OCI-LY1 (cell line): ENCODE measurements at regions not wholly inside any gene's neighbourhood (a gene's known extent, or its start where the extent isn't known, plus 50 kb on each side); places are given as distances from the start of the nearest gene placed in this dataset.

Source experiments
- H2AFZ ChIP-seq: fragments of 200-600 bp; sonication (generic), shearing (Covaris generic); 2 replicates; pipeline ENCODE4 v1.6.0; 2014; ENCODE audit warnings: antibody characterized with exemption, mild to moderate bottlenecking, low read length
- H3F3A ChIP-seq: fragments of 200-600 bp; sonication (generic), shearing (Covaris generic); 2 replicates; pipeline ENCODE4 v1.6.0; 2014; ENCODE audit warnings: mild to moderate bottlenecking, antibody characterized with exemption, low read length, moderate library complexity; ENCODE audit not compliant: insufficient read depth
- H3K27ac ChIP-seq: fragments of 200-600 bp; sonication (generic); 2 replicates; pipeline ENCODE4 v1.5.1; 2014; ENCODE audit warnings: low read length, mixed run types, mild to moderate bottlenecking, low read depth; ENCODE audit not compliant: poor library complexity, severe bottlenecking
- H3K27me3 ChIP-seq: fragments of 200-600 bp; sonication (generic); 2 replicates; pipeline ENCODE4 v1.6.0; 2014; ENCODE audit warnings: antibody characterized with exemption, mild to moderate bottlenecking, low read length, moderate library complexity; ENCODE audit not compliant: insufficient read depth
- H3K36me3 ChIP-seq: fragments of 200-600 bp; sonication (generic); 2 replicates; pipeline ENCODE4 v1.6.1; 2014; ENCODE audit warnings: mild to moderate bottlenecking, antibody characterized with exemption, low read length, moderate library complexity, mixed read lengths; ENCODE audit not compliant: insufficient read depth
- H3K4me1 ChIP-seq: fragments of 200-600 bp; sonication (generic); 2 replicates; pipeline ENCODE4 v1.5.1; 2014; ENCODE audit warnings: mild to moderate bottlenecking, low read length, moderate library complexity; ENCODE audit not compliant: insufficient read depth, severe bottlenecking
- H3K4me2 ChIP-seq: fragments of 200-600 bp; sonication (generic), shearing (Covaris generic); 2 replicates; pipeline ENCODE4 v1.6.1; 2014; ENCODE audit warnings: low read length
- H3K4me3 ChIP-seq: fragments of 200-600 bp; sonication (generic); 2 replicates; pipeline ENCODE4 v1.5.1; 2014; ENCODE audit warnings: low read length, low read depth, mild to moderate bottlenecking, mixed read lengths; ENCODE audit not compliant: poor library complexity, severe bottlenecking
- H3K79me2 ChIP-seq: fragments of 200-600 bp; shearing (Covaris generic); 2 replicates; pipeline ENCODE4 v1.6.1; 2016; ENCODE audit warnings: mixed run types, low read length, mixed read lengths; ENCODE audit not compliant: insufficient read depth
- H3K9ac ChIP-seq: fragments of 200-600 bp; sonication (generic), shearing (Covaris generic); 2 replicates; pipeline ENCODE4 v1.6.1; 2014; ENCODE audit warnings: mild to moderate bottlenecking, low read length, mixed read lengths
- H3K9me2 ChIP-seq: fragments of 200-600 bp; sonication (generic), shearing (Covaris generic); 2 replicates; pipeline ENCODE4 v1.6.1; 2014; ENCODE audit warnings: low read depth, mild to moderate bottlenecking, low read length, mixed read lengths
- H3K9me3 ChIP-seq: fragments of 200-600 bp; shearing (Covaris generic); 2 replicates; pipeline ENCODE4 v1.6.1; 2014; ENCODE audit warnings: low read length, mixed read lengths
- H4K20me1 ChIP-seq: fragments of 200-600 bp; sonication (generic), shearing (Covaris generic); 2 replicates; pipeline ENCODE4 v1.6.0; 2016; ENCODE audit warnings: mild to moderate bottlenecking, low read length; ENCODE audit not compliant: insufficient read depth
- EZH2 ChIP-seq: fragments of 200-600 bp; sonication (generic), shearing (Covaris generic); IDR thresholded peaks from 2 replicates; pipeline ENCODE4 v1.8.0; 2017; ENCODE audit warnings: borderline replicate concordance, mixed run types, mild to moderate bottlenecking, antibody characterized with exemption, low read length, moderate library complexity, mixed read lengths
- TF ChIP-seq, protein P1 (sequence below): fragments of 200-600 bp; sonication (generic), shearing (Covaris generic); IDR thresholded peaks from 2 replicates; pipeline ENCODE4 v1.5.1; 2017; ENCODE audit warnings: mild to moderate bottlenecking, antibody characterized with exemption, low read length, moderate library complexity, mixed read lengths

DNA sequence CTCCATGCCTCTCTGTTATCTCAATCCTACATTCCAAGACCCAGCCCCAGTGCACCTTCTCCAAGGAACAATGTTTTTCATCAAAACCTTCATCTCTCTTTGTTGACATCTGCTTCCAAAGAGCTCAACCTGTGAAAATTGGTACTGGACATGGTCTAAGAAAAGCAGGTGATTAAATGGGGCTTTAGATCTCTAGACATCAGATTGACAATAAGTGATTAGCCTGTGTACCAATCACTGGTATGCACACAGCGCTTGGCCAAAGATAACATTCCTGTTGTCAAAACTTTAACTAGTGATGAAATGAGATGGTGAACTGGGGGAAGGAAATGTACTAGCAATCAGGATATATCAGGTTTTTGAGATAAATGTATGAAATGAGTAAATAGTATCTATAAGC, 183.3 kb downstream of the TDRD15 start:
- H3K79me2 ChIP-seq = no peaks in the 10 kb centered on the region
- no peak overlapping the region for H3K4me3 ChIP-seq
- H3K4me2 ChIP-seq = no peak overlapping the region
- no peaks in the 10 kb centered on the region for H3K36me3 ChIP-seq
- no peaks in the 10 kb centered on the region for H3K27me3 ChIP-seq
- TF ChIP-seq, protein P1, sequence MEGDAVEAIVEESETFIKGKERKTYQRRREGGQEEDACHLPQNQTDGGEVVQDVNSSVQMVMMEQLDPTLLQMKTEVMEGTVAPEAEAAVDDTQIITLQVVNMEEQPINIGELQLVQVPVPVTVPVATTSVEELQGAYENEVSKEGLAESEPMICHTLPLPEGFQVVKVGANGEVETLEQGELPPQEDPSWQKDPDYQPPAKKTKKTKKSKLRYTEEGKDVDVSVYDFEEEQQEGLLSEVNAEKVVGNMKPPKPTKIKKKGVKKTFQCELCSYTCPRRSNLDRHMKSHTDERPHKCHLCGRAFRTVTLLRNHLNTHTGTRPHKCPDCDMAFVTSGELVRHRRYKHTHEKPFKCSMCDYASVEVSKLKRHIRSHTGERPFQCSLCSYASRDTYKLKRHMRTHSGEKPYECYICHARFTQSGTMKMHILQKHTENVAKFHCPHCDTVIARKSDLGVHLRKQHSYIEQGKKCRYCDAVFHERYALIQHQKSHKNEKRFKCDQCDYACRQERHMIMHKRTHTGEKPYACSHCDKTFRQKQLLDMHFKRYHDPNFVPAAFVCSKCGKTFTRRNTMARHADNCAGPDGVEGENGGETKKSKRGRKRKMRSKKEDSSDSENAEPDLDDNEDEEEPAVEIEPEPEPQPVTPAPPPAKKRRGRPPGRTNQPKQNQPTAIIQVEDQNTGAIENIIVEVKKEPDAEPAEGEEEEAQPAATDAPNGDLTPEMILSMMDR = no peak
- TF ChIP-seq EZH2 = no peak
- H4K20me1 ChIP-seq = no peaks in the 10 kb centered on the region
- no peaks in the 10 kb centered on the region for H3K9me2 ChIP-seq
- no peaks in the 10 kb centered on the region for H3F3A ChIP-seq
- H3K4me1 ChIP-seq = no peaks in the 10 kb centered on the region
- H3K9me3 ChIP-seq = no peaks in the 10 kb centered on the region
- no peak overlapping the region for H3K9ac ChIP-seq
- no peak overlapping the region for H3K27ac ChIP-seq
- H2AFZ ChIP-seq = no peak overlapping the region

DNA sequence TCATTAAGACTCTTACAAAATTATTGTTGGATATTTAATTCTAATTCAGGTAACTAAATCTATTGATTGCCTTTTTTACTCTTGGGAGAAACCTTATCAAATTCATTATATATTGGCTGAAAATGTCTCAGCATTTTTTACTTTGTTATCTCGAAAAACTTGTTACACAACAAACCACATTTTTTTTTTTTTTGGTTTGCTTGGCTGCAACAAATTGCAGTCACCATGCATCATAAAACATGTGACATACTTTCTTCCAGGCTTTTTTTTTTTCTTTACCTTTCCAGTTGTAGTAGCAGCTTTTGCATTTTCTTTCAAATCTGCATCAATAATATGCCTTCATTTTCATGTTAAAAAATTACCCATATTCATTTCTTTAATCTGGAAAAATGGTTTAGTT, 186.7 kb downstream of the TDRD15 start:
- Histone ChIP-seq H3K79me2 (no peaks in the 10 kb centered on the region), H3K4me3 (no peak overlapping the region), H3K36me3 (no peaks in the 10 kb centered on the region), H3F3A (no peaks in the 10 kb centered on the region), H3K27me3 (no peaks in the 10 kb centered on the region), H3K9me2 (no peaks in the 10 kb centered on the region), H3K9ac (no peak overlapping the region), H2AFZ (no peak overlapping the region), H3K4me2 (no peak overlapping the region), H3K27ac (no peak overlapping the region), H3K4me1 (no peaks in the 10 kb centered on the region), H4K20me1 (no peaks in the 10 kb centered on the region), H3K9me3 (no peaks in the 10 kb centered on the region)
- TF ChIP-seq, protein P1 = no peak
- TF ChIP-seq EZH2 = no peak

DNA sequence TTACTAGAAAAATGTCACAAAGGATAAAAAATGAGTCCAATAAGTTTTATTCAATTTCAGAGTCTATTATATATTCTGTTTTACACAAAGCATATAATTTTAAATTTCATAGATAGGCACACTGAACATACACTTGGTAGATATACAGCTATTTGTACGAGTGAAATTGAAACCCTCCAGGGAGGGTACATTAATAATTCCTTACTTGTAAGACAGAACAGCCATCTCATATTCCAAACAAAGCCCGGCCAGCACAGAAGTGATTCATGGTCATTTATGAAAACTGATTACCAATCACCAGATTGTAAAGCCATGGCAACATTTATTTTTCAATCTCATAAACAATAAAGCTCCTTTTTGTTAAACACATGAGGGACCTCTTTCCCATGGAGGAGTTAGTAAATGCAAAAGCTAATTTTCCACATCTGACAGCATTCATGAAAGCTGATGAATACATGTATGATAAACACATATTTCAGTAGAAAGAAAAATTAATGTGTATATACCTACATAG, 190.6 kb downstream of the TDRD15 start:
- Histone ChIP-seq H4K20me1 (no peaks in the 10 kb centered on the region), H3K36me3 (no peaks in the 10 kb centered on the region), H3K4me2 (no peak overlapping the region), H3K9me3 (no peaks in the 10 kb centered on the region), H3K27ac (no peak overlapping the region), H3K4me1 (no peaks in the 10 kb centered on the region), H3K79me2 (no peaks in the 10 kb centered on the region), H3K27me3 (no peaks in the 10 kb centered on the region), H3F3A (no peaks in the 10 kb centered on the region), H2AFZ (no peak overlapping the region), H3K9me2 (no peaks in the 10 kb centered on the region), H3K4me3 (no peak overlapping the region), H3K9ac (no peak overlapping the region)
- TF ChIP-seq, protein P1 = no peak
- no peak for TF ChIP-seq EZH2
